NCI-H1092 (cell line): ENCODE measurements at regions not wholly inside any gene's neighbourhood (a gene's known extent, or its start where the extent isn't known, plus 50 kb on each side); places are given as distances from the start of the nearest gene placed in this dataset.
"Not testable (repeated sequence)": the region's sequence is repeated elsewhere in the genome, so short reads cannot be mapped to it uniquely, and the experiment has no call there.

Experiments
- DNase-seq: peaks from one replicate; lab custom pipeline; 2025; lab: John Stamatoyannopoulos, UW

DNA sequence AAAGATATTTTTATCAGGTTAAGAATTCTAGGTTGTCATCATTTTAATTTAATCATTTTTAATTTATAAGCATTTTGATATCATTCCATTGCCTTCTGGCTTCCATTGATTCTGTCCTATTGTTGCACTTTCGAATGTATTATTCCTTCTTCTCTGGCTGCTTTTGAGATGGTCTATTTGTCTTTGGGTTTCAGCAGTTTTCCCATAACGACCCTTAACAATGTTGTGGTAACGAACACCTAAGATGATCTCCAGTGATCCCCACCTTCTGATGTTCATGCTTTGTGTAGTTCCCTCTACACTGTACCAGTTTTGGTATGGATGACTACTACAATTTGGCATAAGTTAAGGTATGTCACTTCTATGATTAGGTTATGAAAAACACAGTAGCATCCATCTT, 59.9 kb downstream of the MINAR1 start:
- no peak for DNase-seq

DNA sequence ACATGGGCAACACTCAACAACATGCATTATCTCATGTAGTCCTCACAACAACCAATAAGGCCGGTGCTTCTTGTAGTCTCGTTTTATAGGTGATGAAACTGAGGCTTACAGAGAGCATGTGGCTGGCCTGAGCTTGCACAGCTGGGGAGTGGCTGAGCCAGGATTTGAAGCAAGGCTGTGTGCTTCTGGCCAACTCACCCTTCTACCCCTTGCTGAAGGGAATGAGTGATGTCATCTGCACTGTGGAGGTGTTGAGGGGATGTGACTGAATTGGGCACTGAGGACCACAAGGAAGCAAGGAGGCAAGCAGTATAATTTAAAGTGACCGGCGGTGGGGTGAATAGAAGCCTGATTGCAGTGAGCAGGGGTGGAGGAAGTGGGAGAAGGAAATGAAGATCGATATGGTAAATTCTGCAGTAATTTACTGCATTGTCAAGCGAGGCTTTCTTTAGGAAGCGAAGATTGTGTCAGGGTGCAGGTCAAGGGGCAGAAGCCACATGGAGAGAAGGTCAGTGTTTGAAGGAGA, 62.3 kb downstream of the MINAR1 start:
- no peak for DNase-seq

DNA sequence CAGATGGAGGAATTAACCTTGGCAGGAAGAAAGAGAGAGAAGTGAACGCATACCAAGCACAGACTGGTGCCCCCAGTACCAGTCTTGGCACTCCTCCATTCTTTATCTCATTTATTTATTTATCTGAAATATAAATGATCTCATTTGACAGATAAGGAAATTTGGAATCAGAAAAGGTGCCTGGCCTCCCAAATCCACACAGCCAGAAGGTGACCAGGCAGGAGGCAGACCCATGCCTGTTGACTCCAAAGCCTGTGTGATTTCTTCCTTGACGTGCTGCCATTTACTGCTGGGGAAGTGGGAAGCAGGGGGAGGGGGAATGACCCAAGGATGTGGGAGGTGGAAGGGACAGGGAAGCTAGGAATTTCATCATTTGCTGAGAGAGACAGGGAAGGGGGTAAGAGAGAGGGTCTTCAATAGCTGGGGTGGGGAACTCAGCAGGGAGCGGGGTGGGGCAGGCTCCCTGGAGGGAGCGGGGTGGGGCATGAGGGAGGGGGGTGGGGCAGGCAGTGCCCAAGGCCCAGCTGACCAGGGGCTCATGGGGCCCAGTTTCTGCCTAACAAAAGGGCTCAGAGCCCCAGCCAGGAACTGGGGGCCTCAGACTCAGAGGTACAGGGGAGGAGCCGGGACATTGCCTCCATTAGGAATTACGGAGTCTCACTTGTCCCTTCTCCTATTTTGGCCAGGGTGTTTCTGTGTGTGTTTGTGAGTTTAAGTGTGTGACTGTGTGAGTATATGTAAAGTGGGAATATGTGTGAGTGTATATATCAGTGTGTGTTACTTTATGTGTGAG, 63.0 kb downstream of the MINAR1 start:
- DNase-seq, result no peak

DNA sequence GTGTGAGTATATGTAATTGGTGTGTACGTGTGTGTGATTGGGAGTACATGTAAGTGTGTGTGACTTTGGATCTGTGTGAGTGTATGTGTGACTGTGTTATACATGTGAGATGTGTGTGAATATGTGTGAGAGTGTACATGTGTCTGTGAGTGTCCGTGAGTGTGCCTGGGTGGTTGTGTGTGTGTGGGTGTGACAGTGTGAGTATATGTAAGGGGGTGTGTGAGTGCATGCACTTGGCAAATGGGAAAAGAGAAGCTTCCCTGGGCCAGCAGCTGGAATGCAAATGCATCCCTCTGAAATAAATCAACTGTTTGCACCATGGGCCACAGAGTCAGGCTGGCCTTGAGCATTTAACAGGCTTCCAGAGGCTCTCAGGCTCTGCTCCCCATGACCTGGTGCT, 63.6 kb downstream of the MINAR1 start:
- no peak for DNase-seq

DNA sequence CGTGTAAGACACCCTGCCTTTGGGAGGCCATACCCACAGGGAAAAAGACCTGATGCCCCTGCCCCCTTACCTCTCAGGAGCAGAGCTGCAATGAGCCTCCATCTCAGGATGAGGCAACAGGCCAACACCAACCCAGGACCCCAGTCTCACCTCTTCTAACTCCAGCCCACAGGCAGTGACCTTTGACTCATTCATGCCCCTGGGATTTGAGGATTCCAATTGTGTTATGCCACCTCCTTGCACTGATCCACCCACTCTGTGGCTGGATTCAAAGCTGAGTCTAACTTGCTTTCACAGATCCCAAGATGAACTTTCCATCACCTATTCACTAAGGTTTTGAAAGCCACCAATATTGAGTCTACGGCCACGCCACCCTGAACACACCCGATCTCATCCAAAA, 64.7 kb downstream of the MINAR1 start:
- no peak for DNase-seq

DNA sequence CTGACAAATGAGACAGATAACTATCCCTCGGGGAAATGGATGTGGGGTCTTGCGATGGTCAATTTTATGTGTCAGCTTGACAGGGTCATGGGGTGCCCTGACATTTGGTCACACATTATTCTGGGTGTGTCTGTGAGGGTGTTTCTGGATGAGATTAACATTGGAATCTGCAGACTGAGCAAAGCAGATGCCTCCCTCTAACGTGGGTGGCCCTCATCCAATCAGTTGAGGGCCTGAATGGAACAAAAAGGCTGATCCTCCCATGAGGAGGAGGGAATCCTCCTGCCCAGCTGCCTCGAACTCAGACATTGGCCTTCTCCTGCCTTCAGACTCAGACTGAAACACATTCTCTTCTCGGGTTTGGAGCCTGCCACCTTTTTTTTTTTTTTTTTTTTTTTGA, 69.0 kb downstream of the MINAR1 start:
- no peak for DNase-seq

DNA sequence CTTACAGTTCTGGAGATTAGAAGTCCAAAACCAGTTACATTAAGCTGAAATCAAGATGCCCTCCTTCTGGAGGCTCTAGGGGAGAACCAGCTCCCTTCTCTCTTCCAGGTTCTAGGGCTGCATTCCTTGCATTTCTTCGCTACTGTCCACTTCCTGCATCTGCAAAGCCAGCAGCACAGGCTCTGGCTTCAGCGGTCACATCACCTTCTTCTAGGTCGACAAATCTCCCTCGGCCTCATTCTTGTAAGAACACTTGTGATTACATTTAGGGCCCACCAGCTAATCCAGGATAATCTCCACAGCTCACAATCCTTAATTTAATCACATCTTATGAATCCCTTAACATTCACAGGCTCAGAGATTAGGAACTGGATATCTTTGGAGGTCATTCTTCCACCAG, 73.8 kb downstream of the MINAR1 start:
- no peak for DNase-seq

DNA sequence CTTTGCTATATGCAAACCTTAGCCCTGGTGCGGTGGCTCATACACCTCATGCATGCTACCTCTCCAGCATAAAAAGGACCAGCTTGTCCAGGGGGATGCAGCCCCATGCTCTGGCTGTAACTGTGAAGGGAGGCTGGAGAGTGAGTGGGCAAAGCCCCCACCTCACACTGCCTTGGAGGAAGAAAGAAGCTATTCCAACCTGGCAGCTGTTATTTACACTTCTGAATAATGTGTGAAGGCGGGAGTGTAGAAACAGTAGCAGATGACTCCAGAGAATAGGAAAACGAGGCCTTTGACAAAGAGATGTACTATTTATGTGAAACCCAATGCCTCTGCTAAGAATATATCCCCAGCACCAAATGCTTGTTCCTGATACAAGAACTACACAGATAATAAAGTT, 80.7 kb downstream of the MINAR1 start:
- DNase-seq, result not testable (repeated sequence)

DNA sequence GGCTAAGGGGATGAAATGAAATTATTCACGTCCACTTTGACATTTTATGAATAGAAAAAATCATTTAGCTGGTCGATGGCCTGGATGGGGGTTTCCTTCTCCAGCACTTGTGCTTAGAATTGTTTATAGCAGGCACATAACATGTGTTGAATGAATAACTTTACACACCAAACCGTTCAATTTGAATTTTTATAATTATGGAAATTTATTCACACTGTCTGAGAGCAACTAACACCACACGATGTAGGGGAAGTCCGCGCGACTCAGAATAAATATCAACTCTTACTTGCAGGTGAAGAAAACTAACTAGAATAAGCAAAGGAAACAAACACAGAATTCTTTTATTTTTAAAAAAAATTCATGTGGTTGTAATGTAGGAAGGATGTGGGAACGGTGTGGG, 81.3 kb downstream of the MINAR1 start:
- no peak for DNase-seq

DNA sequence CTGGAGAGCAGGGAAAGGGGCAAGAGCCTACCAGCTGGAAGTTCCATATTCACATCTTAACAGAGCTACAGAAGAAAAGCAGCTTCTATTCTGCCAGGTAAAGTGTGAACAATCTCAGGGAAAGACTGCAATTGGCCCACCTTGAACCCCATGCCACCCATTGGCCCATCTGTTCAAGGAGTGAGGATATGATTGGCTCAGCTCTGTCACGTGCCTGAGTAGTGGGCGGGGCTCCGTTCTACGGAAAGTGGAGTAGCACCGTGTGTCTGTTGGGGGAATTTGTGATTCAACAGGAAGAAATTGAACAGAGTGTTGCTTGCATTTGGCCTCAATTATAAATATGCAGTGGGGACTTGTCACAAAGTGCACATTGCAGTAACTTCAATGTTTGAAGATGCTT, 81.8 kb downstream of the MINAR1 start:
- DNase-seq, result no peak

DNA sequence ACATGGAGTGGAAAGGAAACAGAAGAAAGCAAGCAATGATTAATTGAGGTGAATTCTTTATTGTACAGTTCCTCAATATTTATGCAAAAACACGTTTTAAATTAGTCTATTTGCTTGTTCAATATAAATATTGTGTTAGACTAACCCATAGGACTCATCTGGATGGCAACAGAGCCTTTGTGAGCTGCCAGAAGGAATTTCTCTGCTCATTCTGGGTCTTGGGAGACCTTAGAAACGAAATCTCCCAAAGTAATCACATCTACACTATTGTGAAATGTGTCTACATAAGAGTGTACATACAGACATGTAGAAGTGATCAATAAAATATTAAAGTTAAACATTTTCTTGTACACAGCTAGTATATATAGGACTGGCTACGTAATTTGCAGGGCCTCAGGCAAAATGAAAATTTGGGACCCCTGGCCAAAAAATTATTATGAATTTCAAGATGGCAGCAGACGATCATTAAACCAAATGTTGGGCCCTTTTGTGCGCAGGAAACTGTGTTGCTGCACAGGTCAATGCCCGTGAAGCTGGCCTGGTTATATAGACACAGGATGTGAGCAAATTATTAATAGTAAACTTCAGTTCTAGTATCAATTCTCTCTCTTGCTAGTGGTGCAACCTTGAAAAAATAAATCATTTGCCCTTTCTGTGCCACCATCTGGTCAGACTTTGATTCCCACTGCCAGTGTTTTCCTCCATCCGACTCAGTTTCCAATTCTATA, 83.3 kb downstream of the MINAR1 start:
- no peak for DNase-seq

DNA sequence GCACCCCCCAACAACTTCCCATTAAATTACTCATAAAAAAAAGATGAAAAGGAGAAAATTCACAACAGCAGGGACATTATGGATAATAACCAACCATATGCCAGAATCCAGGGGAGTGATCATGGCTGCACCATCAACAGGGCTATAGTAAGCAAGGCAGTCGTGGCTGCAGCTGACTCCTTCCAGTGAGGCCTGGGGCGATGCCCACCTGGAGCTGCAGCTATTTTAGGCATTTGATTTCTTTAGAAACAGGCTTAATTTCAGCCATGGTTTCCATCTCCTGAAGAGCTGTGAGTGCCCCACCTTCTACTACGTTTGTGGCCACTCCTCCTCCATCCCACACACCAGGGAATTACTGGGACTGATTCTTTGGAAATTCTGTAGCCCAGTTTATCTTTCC, 84.0 kb downstream of the MINAR1 start:
- DNase-seq, result no peak

DNA sequence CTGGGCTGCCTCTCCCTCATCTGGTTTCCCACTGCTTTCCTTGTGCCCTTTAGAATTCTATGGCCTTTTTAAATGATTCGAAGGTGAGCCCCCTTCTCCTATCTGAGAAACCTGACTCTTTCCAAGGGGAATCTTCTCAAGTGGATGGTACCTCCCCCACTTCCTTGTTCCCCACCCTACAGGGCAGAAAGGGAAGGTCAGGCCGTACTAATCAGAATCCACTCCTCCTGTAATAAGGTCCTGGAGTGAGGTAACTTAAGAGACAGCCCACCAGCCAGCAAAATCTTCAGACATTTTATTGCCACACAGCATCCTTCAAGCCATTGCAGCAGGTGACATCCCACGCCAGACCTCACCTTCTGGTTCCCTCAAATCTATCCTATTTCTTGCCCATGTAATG, 84.5 kb downstream of the MINAR1 start:
- DNase-seq, result no peak

DNA sequence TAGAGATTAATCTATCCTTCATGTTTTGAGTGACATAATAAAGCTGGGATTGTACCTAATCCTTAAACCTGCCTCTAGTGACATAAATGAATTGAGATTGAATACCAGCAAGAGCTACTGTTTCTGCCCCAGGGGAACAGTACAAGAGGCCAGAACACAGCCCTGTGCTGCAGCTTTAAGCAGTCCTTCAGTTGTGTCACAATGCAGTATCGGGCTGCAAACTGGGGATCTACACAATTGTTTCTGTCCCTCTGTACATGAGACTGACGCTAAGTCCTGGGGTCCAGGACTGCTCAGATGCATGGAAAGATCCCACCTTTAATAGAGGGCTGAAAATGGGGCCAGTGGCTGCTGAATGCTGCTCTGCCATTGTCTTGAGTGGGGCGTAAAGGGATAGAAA, 87.5 kb downstream of the MINAR1 start:
- no peak for DNase-seq

DNA sequence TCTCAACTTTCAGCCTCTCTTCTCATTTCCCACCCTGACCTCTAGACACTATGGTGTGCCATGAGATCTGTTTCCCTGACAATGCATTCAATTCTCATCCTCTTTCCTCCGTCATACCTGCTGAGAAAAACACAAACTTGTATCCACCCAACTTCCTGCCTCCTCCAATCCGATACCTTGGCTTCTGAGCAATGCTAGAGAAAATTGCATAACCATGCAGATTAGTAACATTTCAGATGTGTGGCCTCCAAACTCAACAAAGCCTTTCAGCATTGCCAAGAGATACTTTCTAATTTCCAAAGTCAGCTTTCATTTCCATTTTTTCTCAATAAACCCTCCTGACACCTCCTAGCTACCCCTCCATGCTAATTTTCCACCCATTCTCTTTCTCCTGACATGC, 88.5 kb downstream of the MINAR1 start:
- no peak for DNase-seq

DNA sequence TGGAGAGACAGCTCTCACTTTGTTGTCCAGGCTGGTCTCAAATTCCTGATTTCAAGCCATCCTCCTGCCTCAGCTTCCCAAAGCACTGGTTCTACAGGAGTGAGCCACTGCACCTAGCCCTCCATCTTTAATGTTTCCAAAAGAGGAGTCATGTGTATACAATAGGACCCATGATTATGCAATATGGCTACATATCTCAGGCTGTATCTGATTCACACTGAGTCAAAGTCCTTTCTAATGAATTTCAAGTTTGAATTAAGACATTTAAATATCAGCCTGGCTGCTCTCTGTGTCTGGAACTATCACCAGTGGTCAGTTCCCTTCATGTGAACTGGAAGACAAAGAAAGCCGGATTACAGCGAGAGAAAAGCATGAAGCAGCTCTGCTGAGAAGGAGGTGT, 90.5 kb downstream of the MINAR1 start:
- no peak for DNase-seq

DNA sequence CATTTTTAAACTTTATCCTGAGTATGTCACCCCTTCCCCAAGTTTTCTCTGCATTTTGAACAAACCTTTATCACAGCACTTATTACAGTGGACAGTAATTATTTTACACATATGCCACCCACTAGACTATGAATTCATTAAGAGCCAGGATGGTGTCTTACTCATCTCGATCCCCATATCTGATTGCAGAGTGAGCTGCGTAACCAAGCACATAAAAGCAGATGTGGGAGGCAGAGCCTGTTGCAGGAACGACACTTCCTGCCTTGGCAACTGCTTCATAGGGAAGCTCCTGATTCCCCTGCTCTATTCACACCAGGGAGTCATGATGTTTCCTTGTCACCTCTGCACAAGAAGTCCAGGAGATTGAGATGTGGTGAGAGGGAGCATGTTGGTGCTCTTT, 91.1 kb downstream of the MINAR1 start:
- no peak for DNase-seq

DNA sequence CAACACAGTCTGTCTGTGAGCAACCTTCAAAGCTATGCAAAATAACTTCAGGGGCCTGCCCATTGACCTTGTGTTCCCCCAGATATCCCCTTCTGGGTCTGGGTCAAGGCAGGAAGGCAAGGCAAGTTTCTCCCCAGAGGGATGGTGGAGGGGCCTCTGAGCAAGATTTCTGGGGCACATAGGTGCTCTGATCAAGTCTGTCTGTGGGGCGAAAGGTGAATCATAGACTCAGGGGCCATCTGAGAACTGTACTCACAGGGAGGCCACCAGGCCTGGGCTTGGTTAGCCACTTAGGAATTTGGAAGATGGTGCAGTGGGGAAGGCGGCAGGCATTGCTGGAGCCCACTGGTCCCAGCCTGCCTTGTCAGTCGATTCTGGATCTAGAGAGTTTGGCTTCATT, 92.4 kb downstream of the MINAR1 start:
- no peak for DNase-seq

DNA sequence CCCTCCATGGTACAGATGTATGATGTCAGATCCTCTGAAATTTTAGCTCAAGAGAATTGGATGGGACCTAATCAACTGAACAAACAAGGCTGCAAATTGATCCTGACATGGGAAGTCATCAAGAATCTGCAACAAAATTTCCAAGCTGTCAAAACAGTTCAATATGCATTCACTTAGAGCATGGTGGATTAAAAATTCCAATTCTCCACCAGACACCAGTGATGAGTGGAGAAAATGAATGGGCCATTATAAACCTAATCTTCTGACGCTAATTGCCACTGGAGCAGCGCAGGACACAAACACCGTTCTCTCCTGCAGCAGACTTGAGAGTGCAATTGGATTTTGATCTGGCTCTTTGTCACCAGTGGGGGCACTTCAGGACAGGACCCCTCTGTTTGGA, 94.2 kb downstream of the MINAR1 start:
- DNase-seq, result no peak

DNA sequence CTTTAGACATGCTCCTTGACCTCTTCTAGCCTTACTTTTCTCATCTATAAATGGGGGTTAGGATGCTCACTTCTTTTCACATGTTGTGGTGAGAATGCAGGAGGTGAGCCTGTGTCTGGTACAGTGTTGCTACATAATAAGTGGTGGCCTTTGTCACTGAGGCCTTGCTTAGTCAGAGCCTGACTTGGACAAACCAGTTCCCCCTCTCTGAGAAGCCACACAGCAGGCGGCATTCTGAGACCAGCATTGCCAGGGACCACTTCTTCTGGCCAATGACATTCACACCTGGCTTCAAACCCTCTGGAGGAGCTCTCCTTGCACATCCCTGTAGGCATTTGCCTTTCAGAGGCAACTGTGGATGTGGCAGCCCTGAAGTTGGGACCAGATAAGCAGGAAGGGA, 95.7 kb downstream of the MINAR1 start:
- DNase-seq, result no peak

DNA sequence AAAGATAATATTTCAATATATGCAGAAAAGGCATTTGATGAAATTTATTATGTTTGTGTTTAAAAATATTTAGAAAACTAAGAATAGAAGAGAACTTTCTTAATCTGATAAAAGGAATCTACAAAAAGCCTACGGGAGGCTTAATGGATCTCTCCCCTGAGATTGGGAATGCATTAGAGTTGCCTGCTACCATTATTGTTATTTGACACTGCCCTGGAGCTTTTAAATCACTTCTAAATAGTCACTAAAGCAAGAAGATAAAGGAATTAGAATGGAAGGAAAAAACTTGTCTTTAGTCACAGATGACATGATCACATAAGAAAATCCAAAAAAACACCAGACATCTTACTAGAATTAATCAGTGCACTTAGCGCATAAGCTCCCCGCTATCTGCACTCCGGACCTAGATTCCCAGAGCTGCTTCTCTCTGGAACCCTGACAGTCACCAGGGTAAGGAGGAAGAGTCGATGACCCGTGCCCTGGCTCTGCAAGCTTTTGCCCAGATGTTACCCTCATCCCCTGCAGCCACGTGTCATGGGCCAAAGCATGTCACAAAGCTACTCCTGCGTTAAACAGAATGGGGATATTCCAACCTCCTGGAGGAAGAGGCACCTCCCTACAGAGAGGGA, 97.1 kb downstream of the MINAR1 start:
- no peak for DNase-seq

DNA sequence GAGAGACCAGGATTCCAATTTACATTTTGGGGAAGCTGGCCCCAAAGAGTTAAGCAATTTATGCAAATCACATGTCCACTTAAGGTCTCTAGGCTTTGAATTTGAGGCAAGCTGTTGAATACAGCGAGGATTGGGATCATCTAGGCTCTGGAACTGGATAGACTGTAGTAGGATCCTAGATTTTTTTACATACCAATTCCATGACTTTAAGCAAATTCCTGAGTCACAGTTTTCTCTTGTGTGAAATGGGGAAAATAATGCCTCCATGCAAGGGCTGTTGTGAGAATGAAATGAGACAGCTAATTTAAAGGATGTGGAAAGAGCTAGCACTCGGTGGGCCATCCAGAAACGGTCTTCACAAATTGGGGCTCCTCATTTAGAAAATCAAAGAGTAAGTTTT, 103.4 kb downstream of the MINAR1 start:
- DNase-seq, result no peak

DNA sequence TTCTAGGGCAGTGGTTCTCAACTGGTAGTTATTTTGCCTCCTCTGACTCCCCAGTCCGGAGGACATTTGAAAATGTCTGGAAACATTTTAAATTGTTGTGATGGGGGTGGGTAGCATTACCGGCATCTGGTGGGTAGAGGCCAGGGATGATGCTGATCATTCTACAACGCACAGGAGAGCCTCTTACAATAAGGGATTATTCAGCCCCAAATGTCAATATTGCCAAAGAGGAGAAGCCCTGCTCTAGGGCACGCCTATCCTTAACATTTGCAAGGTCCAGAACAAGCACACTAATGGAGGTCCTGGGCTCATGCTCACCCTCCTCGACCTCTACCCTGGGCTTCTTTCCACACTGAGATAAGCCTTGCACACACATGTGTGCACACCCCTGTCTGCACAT, 106.4 kb downstream of the MINAR1 start:
- DNase-seq, result no peak
